HG02973 (cell line): ENCODE measurements at regions not wholly inside any gene's neighbourhood (a gene's known extent, or its start where the extent isn't known, plus 50 kb on each side); places are given as distances from the start of the nearest gene placed in this dataset.

Experiments used
- ATAC-seq: cut with Tn5 transposase; IDR thresholded peaks from one replicate; pipeline ENCODE4 v1.9.1; 2021; ENCODE audit warnings: moderate library complexity; ENCODE audit not compliant: unreplicated experiment

- no peak for ATAC-seq
These were observed 174.8 kb upstream of the DYNLRB2 start for GRCh38 chr16:80366023-80366422.

GRCh38 chr16:80362816-80363215 lies 178.0 kb upstream of the DYNLRB2 start:
- ATAC-seq: no peak

- ATAC-seq: no peak
These were observed 184.4 kb upstream of the DYNLRB2 start for GRCh38 chr16:80356365-80356764.

- ATAC-seq: no peak
These were observed 185.5 kb upstream of the DYNLRB2 start for GRCh38 chr16:80355335-80355734.

- ATAC-seq: no peak
These were observed 190.7 kb upstream of the DYNLRB2 start for GRCh38 chr16:80350061-80350460.

GRCh38 chr16:80347900-80348299 lies 192.9 kb upstream of the DYNLRB2 start:
- ATAC-seq: no peak

- ATAC-seq: no peak
These were observed 193.8 kb upstream of the DYNLRB2 start for GRCh38 chr16:80347002-80347401.

GRCh38 chr16:80346111-80346632 lies 194.6 kb upstream of the DYNLRB2 start:
- ATAC-seq: peak; percentile 43

- no peak for ATAC-seq
These were observed 195.1 kb upstream of the DYNLRB2 start for GRCh38 chr16:80345701-80346100.

- no peak for ATAC-seq
These were observed 196.2 kb upstream of the DYNLRB2 start for GRCh38 chr16:80344570-80344969.

- no peak for ATAC-seq
These were observed 199.5 kb upstream of the DYNLRB2 start for GRCh38 chr16:80341263-80341662.

GRCh38 chr16:80337786-80338185 lies 203.0 kb upstream of the DYNLRB2 start:
- ATAC-seq: no peak

- ATAC-seq: no peak
These were observed 210.0 kb upstream of the DYNLRB2 start for GRCh38 chr16:80330803-80331202.

GRCh38 chr16:80330150-80330549 lies 210.6 kb upstream of the DYNLRB2 start:
- ATAC-seq: no peak

- ATAC-seq: no peak
These were observed 213.1 kb upstream of the DYNLRB2 start for GRCh38 chr16:80327740-80328139.

- ATAC-seq: no peak
These were observed 216.4 kb upstream of the DYNLRB2 start for GRCh38 chr16:80324371-80324770.

GRCh38 chr16:80323808-80324195 lies 217.0 kb upstream of the DYNLRB2 start:
- no peak for ATAC-seq

GRCh38 chr16:80323187-80323807 lies 217.5 kb upstream of the DYNLRB2 start:
- no peak for ATAC-seq

- no peak for ATAC-seq
These were observed 221.6 kb upstream of the DYNLRB2 start for GRCh38 chr16:80319181-80319580.

GRCh38 chr16:80318107-80318506 lies 222.7 kb upstream of the DYNLRB2 start:
- ATAC-seq: no peak

- ATAC-seq: no peak
These were observed 223.2 kb upstream of the DYNLRB2 start for GRCh38 chr16:80317599-80318037.

GRCh38 chr16:80317116-80317515 lies 223.7 kb upstream of the DYNLRB2 start:
- no peak for ATAC-seq

GRCh38 chr16:80314042-80314441 lies 226.8 kb upstream of the DYNLRB2 start:
- no peak for ATAC-seq
